ENCODE measurements at regions not wholly inside any gene's neighbourhood (a gene's known extent, or its start where the extent isn't known, plus 50 kb on each side); places are given as distances from the start of the nearest gene placed in this dataset.
A peak's percentile ranks its signal among the peaks of the same experiment; 100 is the strongest.

GRCh38 chr13:95352486-95352885 lies 51.2 kb upstream of the ABCC4 start:
- no peak for DNase-seq

DNA sequence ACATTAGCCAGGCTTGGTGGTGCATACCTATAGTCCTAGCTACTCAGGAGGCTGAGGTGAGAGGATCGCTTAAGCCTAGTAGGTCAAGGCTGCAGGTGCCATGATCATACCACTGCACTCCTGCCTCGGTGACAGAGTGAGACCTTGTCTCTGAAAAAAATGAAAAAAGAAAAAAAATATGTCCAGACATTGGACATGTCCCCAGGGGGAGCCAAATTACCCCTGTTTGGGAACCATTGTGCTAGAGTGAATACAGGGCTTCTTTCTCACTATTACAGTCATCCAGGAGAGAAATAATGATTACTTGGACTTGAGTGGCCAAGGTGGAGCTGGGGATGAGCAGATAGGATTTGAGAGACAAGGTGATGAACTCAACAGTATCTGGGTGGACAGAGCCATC lies 52.9 kb upstream of the ABCC4 start:
- DNase-seq = no peak

DNA sequence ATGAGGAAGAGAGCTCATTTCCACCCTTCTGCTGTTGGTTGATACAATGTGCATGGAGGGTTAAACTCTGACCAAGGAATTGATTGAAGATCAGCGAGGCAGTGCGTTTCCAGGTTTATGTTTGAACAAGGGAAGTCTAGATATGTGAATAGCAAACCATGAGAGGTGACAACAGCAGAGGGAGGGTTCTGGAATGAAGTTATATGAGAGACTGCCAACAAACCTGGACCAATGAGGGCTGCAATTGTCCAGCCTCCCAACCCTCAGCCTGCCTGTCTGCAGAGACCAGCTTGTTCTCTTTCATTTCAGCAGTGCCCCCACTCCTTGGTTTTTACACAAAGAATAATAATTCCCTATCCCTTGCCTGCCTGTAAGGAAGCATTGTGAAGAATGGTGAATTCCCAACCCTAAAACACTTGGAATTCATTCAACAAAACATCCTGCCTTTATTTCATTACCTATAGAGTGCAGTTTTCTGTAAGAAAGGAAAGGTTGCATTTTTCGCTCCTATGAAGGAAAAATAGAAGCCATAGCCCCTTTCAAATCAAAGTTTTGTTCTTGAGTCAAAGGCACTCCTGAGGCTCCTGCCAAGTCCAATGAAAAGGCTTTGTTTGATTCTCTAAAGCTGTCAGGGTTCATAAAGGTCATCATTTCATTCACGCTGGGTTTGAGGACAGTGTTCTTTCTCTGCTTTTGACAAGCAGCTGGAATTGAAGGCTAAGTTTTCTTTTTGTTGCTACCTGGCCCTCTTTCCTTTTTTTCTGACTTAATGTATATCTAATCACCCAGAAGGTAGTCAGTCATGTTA lies 53.6 kb upstream of the ABCC4 start:
- DNase-seq = no peak

- DNase-seq = no peak
Observed at GRCh38 chr13:95355494-95355893, 54.2 kb upstream of the ABCC4 start.

DNA sequence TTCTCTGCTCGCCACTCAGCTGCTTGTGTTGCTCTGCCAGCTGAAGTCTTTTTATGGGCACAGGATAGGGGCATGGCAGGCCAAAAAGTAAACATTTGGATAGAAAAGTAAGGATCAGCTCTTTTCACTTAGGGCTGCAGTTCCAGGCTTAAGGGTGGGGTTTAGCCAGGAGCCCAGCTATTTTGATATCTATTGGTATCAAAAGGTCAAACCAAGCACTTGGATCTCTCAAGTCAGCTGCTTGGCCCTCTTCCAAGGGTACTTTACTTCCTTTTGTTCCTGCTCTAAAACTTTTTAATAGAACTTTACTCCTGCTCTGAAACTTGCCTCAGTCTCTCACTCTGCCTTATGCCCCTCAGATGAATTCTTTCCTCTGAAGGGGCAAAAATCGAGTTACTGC lies 55.7 kb upstream of the ABCC4 start:
- no peak for DNase-seq

- no peak for DNase-seq
Observed at GRCh38 chr13:95357875-95358274, 56.6 kb upstream of the ABCC4 start.

DNA sequence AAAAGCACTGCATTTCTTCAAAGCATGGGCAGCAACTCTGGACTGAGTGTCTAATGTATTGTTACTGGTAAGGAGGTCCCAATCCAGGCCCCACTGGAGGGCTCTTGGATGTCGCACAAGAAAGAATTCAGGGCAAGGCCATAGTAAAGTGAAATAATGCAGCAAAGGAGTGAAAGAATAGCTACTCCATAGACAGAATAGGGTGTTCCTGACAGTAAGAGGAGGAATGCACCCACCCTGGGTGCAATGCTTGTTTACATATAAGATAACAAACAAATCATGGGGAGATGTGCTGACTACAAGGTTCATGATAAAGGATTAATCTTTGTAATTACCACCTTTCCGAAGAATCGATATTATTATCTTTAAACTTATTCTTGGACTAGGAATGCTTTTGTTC lies 58.8 kb upstream of the ABCC4 start:
- DNase-seq = no peak

DNA sequence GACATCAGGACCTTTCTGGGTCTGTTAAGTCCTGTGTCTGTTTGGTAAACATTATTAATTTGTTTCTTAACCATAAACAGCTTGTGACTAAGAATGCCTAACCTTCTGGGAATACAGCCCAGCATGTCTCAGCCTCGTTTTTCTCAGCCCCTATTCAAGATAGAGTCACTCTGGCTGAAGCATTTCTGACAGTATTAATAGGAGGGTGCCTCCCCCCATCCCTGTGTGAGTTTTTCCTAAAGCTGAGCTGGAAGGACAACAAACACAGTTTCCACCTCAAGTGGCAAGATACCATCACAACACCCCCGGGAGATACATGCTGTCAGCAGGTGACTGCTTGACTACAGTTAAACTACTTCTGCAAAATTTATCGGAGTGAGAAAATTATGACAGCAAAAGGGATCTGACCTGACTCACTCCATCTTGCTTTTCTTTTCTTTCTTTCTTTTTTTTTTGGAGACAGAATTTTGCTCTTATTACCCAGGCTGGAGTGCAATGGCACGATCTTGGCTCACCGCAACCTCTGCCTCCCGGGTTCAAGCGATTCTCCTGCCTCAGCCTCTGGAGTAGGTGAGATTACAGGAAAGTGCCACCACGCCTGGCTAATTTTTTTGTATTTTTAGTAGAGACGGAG lies 59.3 kb upstream of the ABCC4 start:
- DNase-seq = no peak

DNA sequence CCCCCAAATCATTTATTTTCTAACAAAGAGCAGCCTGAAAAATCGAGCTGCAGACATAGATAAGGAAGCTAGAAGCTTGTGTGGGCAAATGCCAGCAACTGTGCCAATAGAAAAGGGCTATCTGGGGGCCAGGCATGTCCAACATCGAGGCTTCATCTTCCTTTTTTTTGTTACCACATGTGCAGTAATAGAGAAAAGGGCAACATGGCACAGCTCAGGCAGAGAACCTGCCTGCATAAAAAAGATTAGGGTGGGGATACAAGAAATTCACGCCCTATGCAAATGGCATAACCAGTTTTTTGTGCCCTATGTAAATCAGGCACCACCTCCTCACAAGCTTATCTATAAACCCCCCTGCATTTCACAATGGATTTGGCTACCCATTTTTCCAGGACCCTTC lies 60.4 kb upstream of the ABCC4 start:
- DNase-seq = no peak

DNA sequence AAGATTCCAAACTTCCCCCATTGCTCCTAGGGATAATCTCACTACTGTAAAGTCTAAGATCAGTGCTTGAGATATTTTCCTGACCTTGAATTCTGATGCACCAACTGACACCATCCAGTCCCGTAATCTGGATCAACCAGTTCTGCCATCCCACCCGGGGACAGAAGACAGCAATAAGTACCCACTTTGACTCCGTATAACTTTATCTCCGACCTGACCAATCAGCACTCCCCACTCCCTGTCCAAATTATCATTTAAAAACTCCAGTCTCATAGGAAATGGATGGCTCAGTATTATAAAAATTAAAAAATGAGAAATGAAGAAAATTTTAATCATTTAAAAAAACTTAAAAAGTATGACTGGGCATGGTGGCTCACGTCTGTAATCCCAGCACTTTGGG lies 61.4 kb upstream of the ABCC4 start:
- no peak for DNase-seq

GRCh38 chr13:95367309-95367843 lies 66.1 kb upstream of the ABCC4 start:
- DNase-seq = no peak

DNA sequence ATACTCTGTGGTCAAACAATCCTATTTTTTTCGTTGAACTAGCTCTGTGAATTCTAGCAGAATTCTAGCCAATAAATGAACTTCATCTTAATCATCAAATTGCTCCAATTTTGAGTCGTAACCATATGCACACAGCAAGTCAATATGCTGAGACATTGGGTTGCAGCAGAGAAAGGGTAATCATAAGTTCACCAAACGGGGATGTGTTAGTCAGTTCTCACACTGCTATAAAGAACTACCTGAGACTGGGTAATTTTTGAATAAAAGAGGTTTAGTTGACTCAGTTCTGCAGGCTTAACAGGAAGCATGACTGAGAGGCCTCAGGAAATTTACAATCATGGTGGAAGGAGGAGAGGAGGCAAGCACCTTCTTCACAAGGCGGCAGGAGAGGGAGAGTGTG lies 67.7 kb upstream of the ABCC4 start:
- DNase-seq = no peak

DNA sequence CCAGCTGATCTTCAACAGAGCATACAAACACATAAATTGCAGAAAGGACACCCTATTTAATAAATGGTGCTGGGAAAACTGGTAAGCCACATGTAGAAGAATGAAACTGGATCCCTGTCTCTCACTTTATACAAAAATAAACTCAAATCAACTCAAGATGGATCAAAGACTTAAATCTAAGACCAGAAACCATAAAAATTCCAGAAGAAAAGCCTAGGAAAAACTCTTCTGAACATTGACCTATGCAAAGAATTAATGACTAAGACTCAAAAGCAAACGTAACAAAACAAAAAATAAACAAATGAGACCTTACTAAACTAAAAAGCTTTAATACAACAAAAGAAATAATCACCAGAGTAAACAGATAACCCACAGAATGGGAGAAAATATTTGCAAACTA lies 74.5 kb upstream of the ABCC4 start:
- DNase-seq = no peak

- DNase-seq = no peak
Observed at GRCh38 chr13:95378603-95379002, 77.4 kb upstream of the ABCC4 start.

DNA sequence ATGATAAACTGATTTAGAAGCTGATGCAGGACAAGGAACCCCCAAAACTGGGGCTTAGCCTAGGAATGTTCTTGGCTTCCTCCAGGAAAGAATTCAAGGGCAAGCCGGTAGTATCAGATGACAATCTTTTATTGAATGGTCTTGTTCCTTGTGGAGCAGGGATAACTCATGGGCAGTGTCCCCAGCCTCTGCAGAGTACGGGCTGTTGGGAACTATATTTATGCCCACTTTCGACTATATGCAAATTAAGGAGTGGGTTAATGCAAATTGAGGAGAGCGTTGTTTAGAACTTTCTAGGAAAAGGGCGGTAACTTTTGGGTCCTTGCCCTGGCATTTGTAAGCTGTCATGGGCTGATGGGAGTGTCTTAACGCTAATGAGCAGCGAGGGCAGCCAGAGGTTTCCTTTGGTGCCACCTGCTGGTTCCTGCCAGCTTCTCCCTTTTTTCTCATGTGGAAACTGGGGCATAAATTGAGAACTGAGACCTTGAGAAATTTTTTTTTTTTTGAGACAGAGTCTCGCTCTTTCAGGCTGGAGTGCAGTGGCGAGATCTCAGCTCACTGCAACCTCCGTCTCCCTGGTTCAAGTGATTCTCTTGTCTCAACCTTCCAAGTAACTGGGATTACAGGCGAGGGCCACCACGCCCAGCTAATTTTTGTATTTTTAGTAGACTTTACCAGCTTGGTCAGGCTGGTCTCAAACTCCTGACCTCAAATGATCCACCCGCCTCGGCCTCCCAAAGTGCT lies 79.4 kb upstream of the ABCC4 start:
- peak; percentile 73 to 81 for DNase-seq

DNA sequence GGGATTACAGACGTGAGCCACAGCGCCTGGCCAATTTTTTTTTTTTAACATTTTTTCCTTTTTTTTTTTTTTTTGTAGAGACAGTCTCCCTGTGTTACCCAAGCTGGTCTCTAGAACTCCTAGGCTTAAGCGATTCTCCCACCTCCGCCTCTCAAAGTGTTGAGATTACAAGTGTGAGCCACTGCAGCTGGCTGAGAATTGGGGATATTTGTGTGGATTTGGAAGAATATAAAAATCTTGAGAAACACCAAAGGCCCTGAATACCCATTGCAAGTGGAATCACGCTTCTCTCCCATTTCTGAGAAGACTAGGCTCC lies 79.9 kb upstream of the ABCC4 start:
- DNase-seq = no peak

DNA sequence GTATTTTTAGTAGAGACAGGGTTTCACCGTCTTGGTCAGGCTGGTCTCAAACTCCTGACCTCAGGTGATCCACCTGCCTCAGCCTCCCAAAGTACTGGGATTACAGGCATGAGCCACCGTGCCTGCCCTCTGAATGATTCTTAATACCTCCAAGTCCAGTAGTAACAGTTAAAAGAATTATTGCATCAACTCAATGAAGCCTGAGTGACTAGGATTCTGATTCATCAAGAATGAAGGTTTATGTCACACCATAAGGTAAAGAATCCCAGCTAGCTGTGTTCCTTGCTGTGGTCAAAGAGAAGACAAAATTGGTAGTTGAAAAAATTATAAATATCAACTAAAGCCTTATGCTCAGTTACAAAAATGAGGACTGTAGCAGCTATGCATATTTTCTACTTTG lies 81.2 kb upstream of the ABCC4 start:
- no peak for DNase-seq

DNA sequence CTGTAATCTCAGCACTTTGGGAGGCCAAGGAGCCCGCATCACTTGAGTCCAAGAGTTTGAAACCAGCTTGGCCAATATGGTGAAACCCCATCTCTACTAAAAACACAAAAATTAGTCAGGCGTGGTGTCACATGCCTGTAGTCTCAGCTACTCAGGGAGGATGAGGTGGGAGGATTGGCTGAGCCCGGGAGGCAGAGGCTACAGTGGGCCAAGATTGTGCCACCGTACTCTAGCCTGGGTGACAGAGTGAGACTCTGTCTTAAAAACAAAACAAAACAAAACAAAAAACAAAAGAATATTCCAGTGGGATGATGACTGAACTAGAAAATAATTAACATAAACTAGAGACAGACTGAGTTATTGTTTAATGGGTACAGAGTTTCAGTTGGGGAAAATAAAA lies 81.7 kb upstream of the ABCC4 start:
- no peak for DNase-seq

DNA sequence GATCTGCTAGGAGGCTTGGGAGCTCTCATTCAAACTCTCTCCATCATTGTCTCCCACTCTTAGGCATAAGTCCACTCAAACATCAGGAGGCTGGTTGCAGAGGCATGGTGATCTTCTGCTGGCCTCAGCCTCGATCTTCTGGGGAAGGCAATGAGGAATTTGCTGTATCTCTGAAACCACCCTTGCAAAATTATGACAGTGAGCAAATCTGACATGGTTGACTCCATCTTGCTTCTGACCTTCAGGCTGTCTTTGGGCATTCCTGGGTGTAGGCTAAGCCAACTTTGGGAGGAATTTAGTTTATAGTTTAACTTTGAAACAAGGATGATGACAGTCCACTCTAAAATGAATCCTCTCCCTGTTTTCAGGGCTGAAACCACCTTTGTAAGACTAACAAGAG lies 84.1 kb upstream of the ABCC4 start:
- no peak for DNase-seq

DNA sequence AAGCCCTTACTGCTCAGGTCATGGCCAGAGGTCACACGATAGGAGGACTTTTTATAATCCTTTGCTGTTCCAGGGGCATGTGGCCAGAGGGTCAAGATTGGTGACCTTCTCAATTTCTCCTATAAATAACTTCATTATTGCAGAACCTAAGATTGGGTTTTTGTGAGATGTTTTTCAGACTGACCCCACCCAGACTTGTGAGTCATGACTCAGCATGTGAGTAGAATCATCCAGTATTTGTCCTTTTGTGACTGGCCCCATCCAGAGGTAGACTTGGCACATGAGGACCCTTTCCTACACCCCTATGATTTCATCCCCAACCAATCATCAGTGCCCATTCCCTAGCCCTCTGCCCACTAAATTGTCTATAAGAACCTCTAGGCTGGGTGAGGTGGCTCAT lies 84.5 kb upstream of the ABCC4 start:
- no peak for DNase-seq

GRCh38 chr13:95386370-95386769 lies 85.1 kb upstream of the ABCC4 start:
- no peak for DNase-seq

GRCh38 chr13:95387733-95388207 lies 86.5 kb upstream of the ABCC4 start:
- DNase-seq = no peak

- no peak for DNase-seq
Observed at GRCh38 chr13:95388420-95389079, 87.3 kb upstream of the ABCC4 start.

Measured in SW 1271 (cell line).